Esophagus squamous epithelium (tissue), 4 donors: ENCODE measurements at regions not wholly inside any gene's neighbourhood (a gene's known extent, or its start where the extent isn't known, plus 50 kb on each side); places are given as distances from the start of the nearest gene placed in this dataset.

Experiments
- POLR2A ChIP-seq, 4 donors: fragments of 450-650 bp; IDR thresholded peaks; one replicate each; pipeline ENCODE4 v1.6.1; 2017; ENCODE audit warnings: antibody characterized with exemption in 4 of 4, mild to moderate bottlenecking in 4 of 4, moderate library complexity in 3 of 4
- TF ChIP-seq, protein P1 (sequence below), 6 experiments: fragments of 450-650 bp in 4 of 6; fragments of 200-600 bp in 2 of 6; sonication (generic) in 2 of 6; IDR thresholded peaks; one replicate each; pipeline ENCODE4 v1.5.1; 2016 to 2019; ENCODE audit warnings: antibody characterized with exemption in 6 of 6, mild to moderate bottlenecking in 4 of 6, moderate library complexity in 4 of 6

DNA sequence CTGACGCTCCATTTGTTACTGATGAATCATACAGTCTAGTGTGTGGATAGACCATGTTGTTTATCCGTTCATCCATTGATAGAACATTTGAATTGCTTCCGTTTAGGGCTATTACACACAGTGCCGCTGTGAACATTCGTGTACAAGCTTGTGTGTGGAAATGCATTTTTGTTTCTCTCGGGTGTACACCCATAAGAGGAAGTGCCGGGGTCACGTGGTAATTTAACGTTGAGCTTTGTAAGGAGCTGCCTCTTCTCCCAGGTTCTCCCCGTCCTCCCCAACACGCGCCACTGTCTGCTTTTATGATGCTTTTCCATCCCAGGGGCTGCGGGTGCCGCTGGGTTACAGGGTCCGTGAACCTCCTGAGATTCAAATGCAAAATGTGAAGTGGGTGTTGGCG lies 142.3 kb downstream of the IGLL1 start:
- TF ChIP-seq, protein P1, sequence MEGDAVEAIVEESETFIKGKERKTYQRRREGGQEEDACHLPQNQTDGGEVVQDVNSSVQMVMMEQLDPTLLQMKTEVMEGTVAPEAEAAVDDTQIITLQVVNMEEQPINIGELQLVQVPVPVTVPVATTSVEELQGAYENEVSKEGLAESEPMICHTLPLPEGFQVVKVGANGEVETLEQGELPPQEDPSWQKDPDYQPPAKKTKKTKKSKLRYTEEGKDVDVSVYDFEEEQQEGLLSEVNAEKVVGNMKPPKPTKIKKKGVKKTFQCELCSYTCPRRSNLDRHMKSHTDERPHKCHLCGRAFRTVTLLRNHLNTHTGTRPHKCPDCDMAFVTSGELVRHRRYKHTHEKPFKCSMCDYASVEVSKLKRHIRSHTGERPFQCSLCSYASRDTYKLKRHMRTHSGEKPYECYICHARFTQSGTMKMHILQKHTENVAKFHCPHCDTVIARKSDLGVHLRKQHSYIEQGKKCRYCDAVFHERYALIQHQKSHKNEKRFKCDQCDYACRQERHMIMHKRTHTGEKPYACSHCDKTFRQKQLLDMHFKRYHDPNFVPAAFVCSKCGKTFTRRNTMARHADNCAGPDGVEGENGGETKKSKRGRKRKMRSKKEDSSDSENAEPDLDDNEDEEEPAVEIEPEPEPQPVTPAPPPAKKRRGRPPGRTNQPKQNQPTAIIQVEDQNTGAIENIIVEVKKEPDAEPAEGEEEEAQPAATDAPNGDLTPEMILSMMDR (IDR thresholded peaks at IDR 0.05), result no peak
- no peak for TF ChIP-seq POLR2A (IDR thresholded peaks at IDR 0.05)
